Neural cell (in vitro differentiated cells): ENCODE measurements at regions not wholly inside any gene's neighbourhood (a gene's known extent, or its start where the extent isn't known, plus 50 kb on each side); places are given as distances from the start of the nearest gene placed in this dataset.

Experiments used
- H2AFZ ChIP-seq: fragments of 200-600, 300-800 bp; sonication (generic), shearing (Covaris generic); 2 replicates; pipeline ENCODE4 v1.6.0; 2014; ENCODE audit warnings: low read depth, mild to moderate bottlenecking, antibody characterized with exemption, low read length, moderate library complexity
- H3F3A ChIP-seq: fragments of 200-600 bp; shearing (Covaris generic); 2 replicates; pipeline ENCODE4 v1.6.1; 2016; ENCODE audit warnings: mild to moderate bottlenecking, moderate library complexity, mixed read lengths, antibody characterized with exemption, low read length; ENCODE audit not compliant: insufficient read depth, poor library complexity, severe bottlenecking
- H3K27ac ChIP-seq: fragments of 200-600, 300-800 bp; sonication (generic), shearing (Covaris generic); 2 replicates; pipeline ENCODE4 v1.5.1; 2014; ENCODE audit warnings: mild to moderate bottlenecking, low read length, moderate library complexity
- H3K27me3 ChIP-seq: fragments of 300-800, 200-600 bp; sonication (generic), shearing (Covaris generic); 2 replicates; pipeline ENCODE4 v1.6.0; 2014; ENCODE audit warnings: mild to moderate bottlenecking, low read depth, low read length, moderate library complexity; ENCODE audit not compliant: insufficient read depth
- H3K36me3 ChIP-seq: fragments of 300-800, 200-600 bp; sonication (generic), shearing (Covaris generic); 2 replicates; pipeline ENCODE4 v1.5.1; 2014; ENCODE audit warnings: mild to moderate bottlenecking, antibody characterized with exemption, low read length, moderate library complexity; ENCODE audit not compliant: insufficient read depth
- H3K4me2 ChIP-seq: fragments of 300-800, 200-600 bp; sonication (generic), shearing (Covaris generic); 2 replicates; pipeline ENCODE4 v1.6.0; 2014; ENCODE audit warnings: mild to moderate bottlenecking, low read length
- H3K4me3 ChIP-seq: fragments of 300-800, 200-600 bp; sonication (generic), shearing (Covaris generic); 2 replicates; pipeline ENCODE4 v1.5.1; 2014; ENCODE audit warnings: mild to moderate bottlenecking, low read length, moderate library complexity
- H3K79me2 ChIP-seq: fragments of 200-600 bp; shearing (Covaris generic); replicated peaks from 2 replicates; pipeline ENCODE4 v1.6.0; 2014; ENCODE audit warnings: mild to moderate bottlenecking, low read length, moderate library complexity; ENCODE audit not compliant: insufficient read depth
- H3K9ac ChIP-seq: fragments of 300-800, 200-600 bp; sonication (generic), shearing (Covaris generic); 2 replicates; pipeline ENCODE4 v1.6.1; 2016; ENCODE audit warnings: mild to moderate bottlenecking, low read length, mixed read lengths
- H3K9me2 ChIP-seq: fragments of 200-600 bp; shearing (Covaris generic); 2 replicates; pipeline ENCODE4 v1.6.1; 2016; ENCODE audit warnings: mild to moderate bottlenecking, low read length, mixed read lengths; ENCODE audit not compliant: insufficient read depth
- H3K9me3 ChIP-seq: fragments of 200-600, 300-800 bp; sonication (generic), shearing (Covaris generic); 2 replicates; pipeline ENCODE4 v1.6.1; 2016; ENCODE audit warnings: mild to moderate bottlenecking, mixed run types, low read length, moderate library complexity, mixed read lengths
- H4K20me1 ChIP-seq: fragments of 200-600 bp; shearing (Covaris generic); 2 replicates; pipeline ENCODE4 v1.6.1; 2016; ENCODE audit warnings: mild to moderate bottlenecking, mixed run types; ENCODE audit not compliant: insufficient read depth
- EP300 ChIP-seq: fragments of 450-650 bp; conservative IDR thresholded peaks from 2 replicates; pipeline ENCODE4 v1.6.1; 2014; ENCODE audit warnings: antibody characterized with exemption, mild to moderate bottlenecking, moderate library complexity; ENCODE audit not compliant: poor library complexity, severe bottlenecking
- EZH2 ChIP-seq: fragments of 200-600, 300-800 bp; shearing (Covaris generic), sonication (generic); IDR thresholded peaks from 2 replicates; pipeline ENCODE4 v1.6.1; 2014; ENCODE audit warnings: antibody characterized with exemption, low read length, borderline replicate concordance, mild to moderate bottlenecking; ENCODE audit not compliant: insufficient read depth, poor library complexity, severe bottlenecking
- MXI1 ChIP-seq: fragments of 450-650 bp; conservative IDR thresholded peaks from 2 replicates; pipeline ENCODE4 v1.6.1; 2014; ENCODE audit warnings: antibody characterized with exemption, mild to moderate bottlenecking; ENCODE audit not compliant: poor library complexity, severe bottlenecking
- POLR2AphosphoS5 ChIP-seq: IDR thresholded peaks from 2 replicates; pipeline ENCODE4 v1.6.1; 2012
- RAD21 ChIP-seq: fragments of 450-650 bp; conservative IDR thresholded peaks from 2 replicates; pipeline ENCODE4 v1.6.1; 2014; ENCODE audit warnings: antibody characterized with exemption, mild to moderate bottlenecking, moderate library complexity
- REST ChIP-seq: IDR thresholded peaks from 2 replicates; pipeline ENCODE4 v1.6.1; 2012; ENCODE audit warnings: borderline replicate concordance
- TAF1 ChIP-seq: IDR thresholded peaks from 2 replicates; pipeline ENCODE4 v1.6.1; 2012; ENCODE audit warnings: low read depth
- TF ChIP-seq, protein P1 (sequence below): fragments of 450-650 bp; IDR thresholded peaks from 2 replicates; pipeline ENCODE4 v1.5.1; 2014; ENCODE audit warnings: antibody characterized with exemption, mild to moderate bottlenecking, moderate library complexity; ENCODE audit not compliant: poor library complexity, severe bottlenecking

DNA sequence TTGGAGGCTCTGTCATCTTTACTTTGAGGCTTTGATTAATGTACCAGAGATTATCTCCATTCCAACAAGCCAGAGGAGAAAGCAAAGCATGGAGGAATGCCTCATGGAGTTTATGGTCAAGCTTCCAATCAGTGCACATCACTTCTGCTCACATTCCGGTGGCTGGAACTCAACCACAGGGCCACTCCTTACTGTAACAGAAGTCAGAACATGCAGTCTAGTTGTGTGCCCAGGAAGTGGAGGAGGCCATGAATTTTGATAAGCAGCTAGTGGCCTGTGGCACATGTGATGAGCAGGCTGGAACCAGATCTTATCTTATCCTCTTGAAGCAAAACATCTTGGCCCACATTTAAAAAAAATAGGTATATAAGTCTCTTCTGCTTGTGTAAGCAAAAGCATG, 258.9 kb upstream of the ARHGAP20 start:
- H3K27ac ChIP-seq: no peak overlapping the region
- H3K4me3 ChIP-seq: no peak overlapping the region
- H4K20me1 ChIP-seq: no peaks in the 10 kb centered on the region
- H3K27me3 ChIP-seq: no peaks in the 10 kb centered on the region
- no peak overlapping the region for H3K4me2 ChIP-seq
- H3K79me2 ChIP-seq: no peaks in the 10 kb centered on the region
- no peaks in the 10 kb centered on the region for H3K9me3 ChIP-seq
- H3K9ac ChIP-seq: no peak overlapping the region
- TF ChIP-seq POLR2AphosphoS5: no peak
- TF ChIP-seq EZH2: no peak
- TF ChIP-seq TAF1: no peak
- no peak for TF ChIP-seq EP300
- TF ChIP-seq RAD21: no peak
- TF ChIP-seq REST: no peak
- no peak for TF ChIP-seq MXI1
- TF ChIP-seq, protein P1, sequence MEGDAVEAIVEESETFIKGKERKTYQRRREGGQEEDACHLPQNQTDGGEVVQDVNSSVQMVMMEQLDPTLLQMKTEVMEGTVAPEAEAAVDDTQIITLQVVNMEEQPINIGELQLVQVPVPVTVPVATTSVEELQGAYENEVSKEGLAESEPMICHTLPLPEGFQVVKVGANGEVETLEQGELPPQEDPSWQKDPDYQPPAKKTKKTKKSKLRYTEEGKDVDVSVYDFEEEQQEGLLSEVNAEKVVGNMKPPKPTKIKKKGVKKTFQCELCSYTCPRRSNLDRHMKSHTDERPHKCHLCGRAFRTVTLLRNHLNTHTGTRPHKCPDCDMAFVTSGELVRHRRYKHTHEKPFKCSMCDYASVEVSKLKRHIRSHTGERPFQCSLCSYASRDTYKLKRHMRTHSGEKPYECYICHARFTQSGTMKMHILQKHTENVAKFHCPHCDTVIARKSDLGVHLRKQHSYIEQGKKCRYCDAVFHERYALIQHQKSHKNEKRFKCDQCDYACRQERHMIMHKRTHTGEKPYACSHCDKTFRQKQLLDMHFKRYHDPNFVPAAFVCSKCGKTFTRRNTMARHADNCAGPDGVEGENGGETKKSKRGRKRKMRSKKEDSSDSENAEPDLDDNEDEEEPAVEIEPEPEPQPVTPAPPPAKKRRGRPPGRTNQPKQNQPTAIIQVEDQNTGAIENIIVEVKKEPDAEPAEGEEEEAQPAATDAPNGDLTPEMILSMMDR: no peak
- no peaks in the 10 kb centered on the region for H3K9me2 ChIP-seq
- H2AFZ ChIP-seq: no peak overlapping the region
- no peaks in the 10 kb centered on the region for H3K36me3 ChIP-seq
- no peaks in the 10 kb centered on the region for H3F3A ChIP-seq

DNA sequence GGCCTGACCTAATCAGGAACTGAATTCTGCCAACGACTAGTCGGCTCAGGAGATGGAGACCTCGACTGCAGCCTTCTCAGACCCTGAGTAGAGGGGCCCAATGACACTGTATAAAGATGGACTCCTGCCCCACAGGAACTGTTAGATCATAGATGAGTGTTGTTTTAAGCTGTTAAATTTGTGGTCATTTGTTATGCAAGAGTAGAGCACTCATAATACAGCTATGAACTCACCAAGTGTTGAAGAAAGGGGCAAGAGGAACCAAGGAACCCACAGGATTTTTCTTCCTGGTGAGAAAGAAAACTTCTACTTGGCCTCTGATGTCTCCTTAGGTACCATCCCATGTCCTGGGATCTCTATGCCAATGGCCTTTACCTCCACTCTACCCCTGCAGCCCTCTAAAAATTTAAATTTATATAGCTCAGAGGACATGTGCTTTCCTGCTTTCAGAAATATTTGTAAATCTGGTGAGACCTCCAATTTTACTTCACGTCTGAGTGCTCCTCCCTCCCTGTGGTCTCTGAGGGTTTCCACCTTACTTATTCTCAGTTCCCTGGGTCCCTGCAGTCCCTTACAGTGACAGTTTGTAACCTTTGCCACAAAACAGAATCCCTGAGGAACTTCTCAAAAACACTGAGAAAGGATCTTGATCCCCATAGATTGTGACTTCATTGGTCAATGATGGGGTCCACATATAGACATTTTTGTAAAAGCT, 256.3 kb upstream of the ARHGAP20 start:
- Histone ChIP-seq H3F3A (no peaks in the 10 kb centered on the region), H3K9me2 (no peaks in the 10 kb centered on the region), H3K27me3 (no peaks in the 10 kb centered on the region), H2AFZ (no peak overlapping the region), H3K9me3 (no peaks in the 10 kb centered on the region), H3K27ac (no peak overlapping the region), H3K9ac (no peak overlapping the region), H3K4me2 (no peak overlapping the region), H3K4me3 (no peak overlapping the region), H4K20me1 (no peaks in the 10 kb centered on the region), H3K79me2 (no peaks in the 10 kb centered on the region), H3K36me3 (no peaks in the 10 kb centered on the region)
- TF ChIP-seq TAF1 (no peak), RAD21 (no peak), EZH2 (no peak), MXI1 (no peak), EP300 (no peak), REST (no peak)
